Tibial nerve (tissue), 4 donors: ENCODE measurements at regions not wholly inside any gene's neighbourhood (a gene's known extent, or its start where the extent isn't known, plus 50 kb on each side); places are given as distances from the start of the nearest gene placed in this dataset.

Experiments
- CTCF ChIP-seq, 5 experiments: fragments of 200-600 bp in 3 of 5; fragments of 450-650 bp in 2 of 5; sonication (generic) in 3 of 5; IDR thresholded peaks; one replicate each; pipeline ENCODE4 v1.5.1; 2016 to 2019; ENCODE audit warnings: antibody characterized with exemption in 5 of 5, mild to moderate bottlenecking in 3 of 5, moderate library complexity in 2 of 5
- EP300 ChIP-seq, 2 donors: sonication (generic); formaldehyde crosslinking; IDR thresholded peaks; one replicate each; pipeline ENCODE4 v1.6.1; 2017; ENCODE audit warnings: antibody characterized with exemption in 2 of 2, mild to moderate bottlenecking in 1 of 2
- POLR2A ChIP-seq, 2 donors: fragments of 450-650 bp; IDR thresholded peaks; one replicate each; pipeline ENCODE4 v1.6.1; 2017; ENCODE audit warnings: antibody characterized with exemption in 2 of 2, mild to moderate bottlenecking in 2 of 2, moderate library complexity in 2 of 2

GRCh38 chr5:128857076-128857677 lies 108.1 kb upstream of the SLC27A6 start:
- TF ChIP-seq CTCF (IDR thresholded peaks at IDR 0.05) (no peak), EP300 (IDR thresholded peaks at IDR 0.05) (no peak), POLR2A (IDR thresholded peaks at IDR 0.05) (no peak)
